BE2C (cell line): ENCODE measurements at regions not wholly inside any gene's neighbourhood (a gene's known extent, or its start where the extent isn't known, plus 50 kb on each side); places are given as distances from the start of the nearest gene placed in this dataset.
"Not testable (repeated sequence)": the region's sequence is repeated elsewhere in the genome, so short reads cannot be mapped to it uniquely, and the experiment has no call there.

Experiments used
- DNase-seq: peaks from one replicate; pipeline ENCODE4 v3.0.0-alpha.2; 2020
- H3K27me3 ChIP-seq: fragments of 250-450 bp; sonication (Bioruptor Pico); 2 replicates; pipeline ENCODE4 v1.5.1; 2020; ENCODE audit warnings: mild to moderate bottlenecking
- H3K36me3 ChIP-seq: fragments of 250-450 bp; sonication (Bioruptor Pico); 2 replicates; pipeline ENCODE4 v1.5.1; 2020; ENCODE audit warnings: mild to moderate bottlenecking
- H3K4me1 ChIP-seq: fragments of 250-450 bp; sonication (Bioruptor Pico); 2 replicates; pipeline ENCODE4 v1.5.1; 2020
- H3K4me3 ChIP-seq: 2 replicates; pipeline ENCODE4 v1.5.1; 2011; ENCODE audit warnings: low read depth, low read length
- H3K9me3 ChIP-seq: fragments of 250-450 bp; sonication (Bioruptor Pico); 2 replicates; pipeline ENCODE4 v1.5.1; 2020
- CTCF ChIP-seq: IDR thresholded peaks from 2 replicates; pipeline ENCODE4 v1.5.1; 2012; ENCODE audit warnings: mild to moderate bottlenecking, low read depth, low read length

- H3K4me1 ChIP-seq, result no peaks in the 10 kb centered on the region
- no peaks in the 10 kb centered on the region for H3K9me3 ChIP-seq
- TF ChIP-seq CTCF, result no peak
- H3K27me3 ChIP-seq, result no peaks in the 10 kb centered on the region
- no peaks in the 10 kb centered on the region for H3K36me3 ChIP-seq
- DNase-seq, result no peak
- no peak overlapping the region for H3K4me3 ChIP-seq
These were observed 236.6 kb downstream of the MFSD1 start for GRCh38 chr3:159038405-159038804.

- no peak for DNase-seq
These were observed 237.4 kb downstream of the MFSD1 start for GRCh38 chr3:159039286-159039685.

GRCh38 chr3:159045279-159045885, 243.5 kb downstream of the MFSD1 start:
- DNase-seq, result no peak
- Histone ChIP-seq H3K9me3 (no peaks in the 10 kb centered on the region), H3K4me1 (no peaks in the 10 kb centered on the region), H3K27me3 (no peaks in the 10 kb centered on the region), H3K4me3 (no peak overlapping the region), H3K36me3 (no peaks in the 10 kb centered on the region)
- TF ChIP-seq CTCF, result no peak

More at GRCh38 chr3:159039286-159039685, 237.4 kb downstream of the MFSD1 start:
- no peaks in the 10 kb centered on the region for H3K36me3 ChIP-seq
- H3K9me3 ChIP-seq, result no peaks in the 10 kb centered on the region
- no peak for TF ChIP-seq CTCF
- no peaks in the 10 kb centered on the region for H3K27me3 ChIP-seq
- no peak overlapping the region for H3K4me3 ChIP-seq
- no peaks in the 10 kb centered on the region for H3K4me1 ChIP-seq

- no peak overlapping the region for H3K4me3 ChIP-seq
- TF ChIP-seq CTCF, result no peak
- DNase-seq, result no peak
These were observed 245.5 kb downstream of the MFSD1 start for GRCh38 chr3:159047361-159047760.

GRCh38 chr3:159052494-159052893, 250.6 kb downstream of the MFSD1 start:
- not testable (repeated sequence) for DNase-seq, H3K4me1 ChIP-seq, H3K36me3 ChIP-seq, H3K4me3 ChIP-seq, H3K27me3 ChIP-seq, H3K9me3 ChIP-seq

More at GRCh38 chr3:159047361-159047760, 245.5 kb downstream of the MFSD1 start:
- Histone ChIP-seq H3K4me1 (no peaks in the 10 kb centered on the region), H3K27me3 (no peaks in the 10 kb centered on the region), H3K36me3 (no peaks in the 10 kb centered on the region), H3K9me3 (no peaks in the 10 kb centered on the region)

GRCh38 chr3:159057621-159058020, 255.8 kb downstream of the MFSD1 start:
- no peak overlapping the region for H3K4me3 ChIP-seq
- no peaks in the 10 kb centered on the region for H3K4me1 ChIP-seq
- H3K27me3 ChIP-seq, result no peaks in the 10 kb centered on the region
- H3K36me3 ChIP-seq, result no peaks in the 10 kb centered on the region
- DNase-seq, result no peak
- TF ChIP-seq CTCF, result no peak
- H3K9me3 ChIP-seq, result no peaks in the 10 kb centered on the region
